Umbilical cord (tissue), 1 donor: ENCODE measurements at regions not wholly inside any gene's neighbourhood (a gene's known extent, or its start where the extent isn't known, plus 50 kb on each side); places are given as distances from the start of the nearest gene placed in this dataset.

Source experiments
- DNase-seq: peaks from one replicate; pipeline ENCODE4 v3.0.0-alpha.2; 2015; ENCODE audit warnings: low spot score

DNA sequence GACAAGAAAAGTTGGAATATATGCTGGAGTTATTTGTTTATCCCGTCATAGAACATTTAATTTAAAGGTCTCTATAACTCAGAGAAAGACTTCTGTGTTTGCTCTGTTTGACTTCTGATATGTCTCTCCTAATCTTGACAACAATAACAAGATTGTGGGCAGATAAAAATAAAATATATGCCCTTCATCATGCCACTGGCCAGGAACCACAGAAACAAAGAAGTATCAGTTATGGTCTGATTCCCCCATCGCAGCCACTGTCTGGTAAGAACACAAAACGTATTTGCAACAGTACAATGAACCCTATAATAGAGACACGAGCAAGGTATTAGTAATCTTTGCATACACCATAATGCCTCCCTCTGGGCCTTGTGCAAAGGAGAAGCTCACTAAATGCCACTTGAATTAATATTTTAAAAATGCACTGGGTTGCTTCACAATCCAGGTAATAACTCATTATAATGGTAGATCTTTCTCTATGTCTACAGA lies 1498.3 kb downstream of the CDH11 start:
- DNase-seq = no peak

DNA sequence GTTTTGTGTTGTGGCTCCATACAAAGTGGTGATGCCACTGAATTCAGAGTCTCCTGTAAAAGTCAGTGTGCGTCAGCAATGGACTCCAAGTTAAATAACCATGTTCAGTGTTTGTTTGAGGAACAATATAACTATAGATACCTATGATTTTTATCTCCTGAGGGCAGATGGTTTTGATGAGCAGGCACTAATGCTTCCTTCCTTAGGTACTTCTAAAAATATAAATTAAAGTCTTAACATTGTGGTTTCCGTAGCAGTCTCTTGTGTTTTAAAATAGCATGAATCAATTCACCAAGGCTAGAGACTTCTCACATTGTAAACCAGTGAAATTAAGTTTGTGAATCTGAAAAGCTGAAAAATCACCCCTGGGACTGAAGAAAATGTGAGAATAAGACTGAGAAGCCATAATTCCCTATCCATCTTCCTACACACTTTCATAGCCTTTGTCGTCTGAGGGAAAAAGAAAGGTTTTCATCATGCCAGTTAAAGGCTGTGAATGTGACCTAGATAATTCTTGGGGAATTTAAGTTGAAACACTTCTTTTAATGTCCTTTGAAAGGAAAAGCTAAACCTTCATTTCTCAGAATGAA lies 1502.9 kb downstream of the CDH11 start:
- no peak for DNase-seq

DNA sequence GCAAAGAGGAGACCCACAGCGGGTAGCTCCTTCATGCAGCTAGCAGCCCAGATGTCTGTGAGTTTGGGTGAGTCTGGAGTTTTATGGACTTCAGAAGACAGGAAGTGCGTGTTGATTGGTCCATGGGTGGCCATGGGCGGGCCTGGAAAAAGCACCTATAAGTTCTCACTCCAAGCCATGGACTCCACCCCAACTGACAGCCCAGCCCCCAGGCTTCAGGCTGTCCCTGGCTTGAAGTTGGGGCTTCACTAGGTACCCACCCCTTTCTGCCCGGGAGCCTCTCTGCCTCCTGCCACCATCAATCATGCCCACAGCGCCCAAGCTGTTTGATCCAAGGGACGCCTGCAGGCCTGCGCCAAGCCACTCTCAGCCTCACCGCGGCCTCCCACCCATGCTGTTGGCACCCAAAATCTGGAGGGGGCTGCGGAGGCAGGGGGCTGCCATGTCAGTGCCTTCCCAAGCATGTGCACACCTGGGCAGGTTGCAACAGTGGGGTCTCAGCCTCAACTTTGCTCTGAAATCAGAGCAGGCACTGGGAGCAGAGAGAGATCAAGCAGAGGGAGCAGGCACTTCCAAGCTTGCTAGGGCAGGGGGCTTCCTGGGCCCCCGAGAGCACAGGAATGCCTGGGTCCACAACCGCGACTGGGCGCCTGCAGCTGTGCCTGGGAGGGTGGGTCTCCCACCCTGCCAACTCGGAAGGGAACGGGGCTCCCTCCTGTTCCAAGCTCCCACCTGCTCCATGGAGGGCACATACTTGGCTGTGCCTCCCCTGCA lies 1503.7 kb downstream of the CDH11 start:
- peak; percentile 10 for DNase-seq

DNA sequence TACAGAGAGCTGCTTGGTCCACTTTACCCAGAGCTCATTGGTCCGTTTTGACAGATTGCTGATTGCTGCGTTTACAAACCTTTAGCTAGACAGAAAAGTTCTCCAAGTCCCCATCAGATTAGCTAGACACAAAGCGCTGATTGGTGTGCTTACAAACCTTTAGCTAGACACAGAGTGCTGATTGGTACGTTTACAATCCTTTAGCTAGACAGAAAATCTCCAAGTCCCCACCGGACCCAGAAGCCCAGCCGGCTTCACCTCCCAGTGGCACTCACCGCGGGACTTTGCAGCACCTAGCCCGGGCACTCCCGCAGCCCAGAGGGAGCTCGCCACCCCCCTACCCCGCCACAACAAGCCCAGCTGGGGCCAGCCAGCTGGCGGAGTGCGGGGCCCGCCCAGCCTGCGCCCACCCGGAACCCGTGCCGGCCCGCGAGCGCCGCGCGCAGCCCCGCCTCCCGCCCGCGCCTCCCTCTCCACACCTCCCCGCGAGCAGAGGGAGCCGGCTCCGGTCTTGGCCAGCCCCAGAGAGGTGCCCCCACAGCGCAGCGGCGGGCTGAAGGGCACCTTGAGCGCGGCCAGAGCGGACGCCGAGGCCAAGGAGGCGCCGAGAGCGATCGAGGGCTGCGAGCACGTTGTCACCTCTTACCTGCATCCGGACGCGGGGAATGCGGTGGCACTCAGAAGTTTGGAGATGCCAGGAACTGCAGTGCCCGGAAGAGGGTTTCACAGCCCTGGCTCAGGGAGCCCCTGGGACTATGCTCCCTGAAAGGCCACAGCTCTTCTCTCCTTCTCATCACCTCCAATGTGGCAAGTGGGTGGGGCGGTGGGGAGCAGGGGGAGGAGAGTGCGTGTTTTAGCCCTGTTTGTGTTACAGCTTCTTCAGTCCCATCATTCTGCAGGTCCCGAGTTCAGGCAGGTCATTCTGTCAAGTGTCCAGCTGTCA lies 1504.5 kb downstream of the CDH11 start:
- peak; percentile 27 for DNase-seq

DNA sequence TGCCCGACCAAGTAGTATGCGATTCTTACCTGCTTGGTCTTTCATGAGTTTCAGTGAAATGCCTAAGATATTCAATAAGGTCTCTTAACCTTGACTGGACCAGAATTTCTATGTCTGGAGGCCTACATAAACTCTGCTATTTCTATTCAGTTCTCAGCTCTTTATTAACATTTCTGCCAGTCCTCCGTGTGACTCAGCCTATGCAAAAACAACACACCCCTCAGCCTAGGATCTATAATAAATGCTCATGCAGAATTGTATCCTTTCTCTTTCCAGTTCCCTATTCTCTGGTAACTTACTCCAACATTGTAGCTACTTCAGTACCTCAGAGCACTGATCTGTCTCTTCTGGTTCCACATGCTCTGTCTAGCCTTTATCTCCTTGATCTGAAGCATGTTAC lies 1507.4 kb downstream of the CDH11 start:
- DNase-seq = peak; percentile 6

DNA sequence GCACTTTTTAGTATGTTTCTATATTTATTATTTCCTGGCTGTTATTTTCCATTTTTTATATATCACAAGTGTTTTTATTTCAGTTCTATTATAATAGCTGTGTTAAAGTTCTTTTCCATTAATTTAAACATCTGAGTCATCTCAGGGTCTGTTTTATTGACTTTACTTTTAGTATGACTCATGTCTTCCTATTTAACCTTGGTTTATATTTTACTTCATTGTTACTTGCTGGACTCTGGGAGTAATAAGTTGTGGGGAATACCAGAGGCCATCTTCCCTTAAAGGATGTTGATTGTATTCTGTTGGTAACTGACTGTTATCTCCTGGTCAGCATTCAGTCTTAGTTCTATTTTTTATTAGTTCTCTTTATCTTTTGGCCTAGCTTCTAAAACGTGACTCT lies 1508.2 kb downstream of the CDH11 start:
- no peak for DNase-seq

DNA sequence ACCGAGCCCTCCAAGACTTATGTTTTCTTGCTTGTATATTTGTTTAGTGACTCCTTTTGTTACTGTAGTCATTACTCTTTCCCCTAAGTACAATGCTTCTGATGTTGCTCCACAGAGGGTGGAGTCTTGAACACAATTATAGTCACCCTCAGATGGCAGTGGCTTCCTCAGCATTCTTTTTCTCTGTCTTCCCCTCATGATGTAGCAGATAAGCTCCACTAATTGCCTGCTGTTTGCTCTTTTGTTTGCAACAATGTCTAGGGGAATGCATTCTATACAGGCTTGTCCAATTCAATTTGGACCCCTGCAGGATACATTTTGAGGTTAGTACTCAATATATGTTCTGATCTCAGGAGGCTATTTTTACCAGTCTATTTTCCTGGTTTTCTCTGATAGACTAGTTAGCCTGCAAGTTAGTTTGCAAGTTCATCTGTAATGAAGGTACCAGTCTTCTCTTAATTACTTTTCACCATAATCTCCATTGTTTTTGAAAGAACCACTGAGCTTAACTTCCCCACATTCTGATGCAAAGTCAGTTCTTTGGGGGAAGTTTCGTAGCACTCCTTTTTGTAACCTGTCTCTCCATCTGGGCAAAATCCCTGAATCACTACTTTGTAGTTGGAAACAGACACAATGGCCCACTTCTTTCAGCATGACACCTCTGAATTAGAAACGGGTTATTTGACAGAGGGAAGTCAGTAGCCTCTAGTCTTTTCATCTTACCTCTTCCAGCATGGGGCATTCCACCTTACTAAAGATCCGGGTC lies 1509.2 kb downstream of the CDH11 start:
- no peak for DNase-seq

DNA sequence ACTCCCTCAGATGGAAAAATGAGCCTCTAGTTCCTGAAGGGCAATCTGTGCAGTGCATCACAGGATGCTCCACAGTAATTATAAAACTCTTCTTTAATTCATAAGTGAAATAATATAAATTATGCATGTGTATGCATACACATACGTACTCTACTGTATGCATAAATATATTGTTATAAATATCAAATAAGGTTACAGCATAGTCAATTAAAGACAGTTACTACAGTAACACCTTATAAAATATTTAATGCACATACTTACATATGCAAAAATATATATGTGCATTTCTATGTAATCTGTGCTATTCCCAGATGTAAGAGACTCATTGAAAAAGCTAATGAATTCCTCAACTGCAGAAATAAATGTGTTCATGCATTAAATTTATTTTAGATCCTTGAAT lies 1515.1 kb downstream of the CDH11 start:
- no peak for DNase-seq

DNA sequence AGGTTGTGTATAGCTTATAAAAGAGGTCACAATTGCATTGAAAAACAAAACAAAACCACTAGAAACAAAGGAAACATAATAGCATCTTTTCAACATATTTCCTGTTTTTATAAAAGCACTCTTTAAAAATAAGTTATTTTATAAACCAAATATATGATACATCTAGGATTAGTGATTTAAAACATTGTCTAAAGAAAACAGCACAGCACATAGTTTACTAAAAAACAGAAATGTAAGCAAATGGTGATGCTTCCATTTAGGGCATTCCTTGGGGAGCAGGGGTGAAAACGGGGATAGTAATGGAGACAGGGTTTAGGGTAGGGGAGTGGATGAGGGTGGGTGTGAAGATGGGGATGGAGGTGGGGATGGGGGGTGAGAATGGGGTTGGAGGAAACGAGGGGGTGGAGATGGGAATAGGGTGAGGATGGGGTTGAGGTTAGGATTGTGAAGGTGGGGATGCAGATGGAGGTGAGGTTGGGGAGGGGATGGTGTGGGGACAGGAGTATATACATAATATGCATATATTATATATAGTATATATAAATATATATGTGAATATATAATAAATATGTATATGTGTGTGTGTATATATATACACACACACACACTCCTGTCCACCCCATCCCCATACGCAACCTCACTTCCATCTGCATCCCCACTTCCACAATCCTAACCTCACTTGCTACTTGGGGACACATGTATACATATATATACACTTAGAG lies 1519.5 kb downstream of the CDH11 start:
- no peak for DNase-seq

DNA sequence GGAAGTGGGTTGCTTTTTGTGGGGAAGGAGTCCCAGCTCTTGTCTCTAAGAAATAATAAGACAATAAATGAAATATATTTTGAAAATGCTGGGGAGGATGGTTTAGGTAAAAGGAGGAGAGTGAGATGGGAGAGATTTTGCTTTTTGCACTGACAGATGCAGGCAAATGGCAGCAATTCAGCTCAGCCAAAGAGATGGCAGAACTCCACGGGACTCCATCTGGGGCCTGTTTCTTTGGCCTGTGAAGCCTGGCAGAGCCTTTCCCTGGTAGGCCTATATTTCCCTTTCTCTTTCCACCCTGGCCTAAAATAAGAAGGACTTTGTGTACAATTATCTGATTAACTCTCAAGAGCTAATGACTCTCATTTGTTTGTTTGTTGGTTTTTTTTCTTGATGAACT lies 1525.1 kb downstream of the CDH11 start:
- no peak for DNase-seq

DNA sequence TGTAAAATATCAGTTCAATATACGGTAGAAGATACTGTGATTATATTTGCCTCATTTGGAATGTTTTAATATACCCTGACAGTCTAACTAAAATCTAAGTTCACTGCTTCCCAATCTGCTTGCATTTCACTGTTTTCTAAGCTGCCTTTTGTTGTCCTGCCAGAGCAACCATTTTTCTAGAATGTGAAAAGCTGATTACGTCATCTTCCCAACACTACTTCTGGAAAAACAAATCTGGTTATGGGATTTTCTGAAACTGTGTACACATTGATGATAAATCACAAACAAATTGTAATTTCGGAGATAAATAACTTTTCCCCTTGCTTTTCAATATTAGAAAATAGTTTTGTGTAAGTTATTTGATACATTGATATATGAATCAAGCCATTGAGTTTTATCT lies 1529.0 kb downstream of the CDH11 start:
- no peak for DNase-seq

DNA sequence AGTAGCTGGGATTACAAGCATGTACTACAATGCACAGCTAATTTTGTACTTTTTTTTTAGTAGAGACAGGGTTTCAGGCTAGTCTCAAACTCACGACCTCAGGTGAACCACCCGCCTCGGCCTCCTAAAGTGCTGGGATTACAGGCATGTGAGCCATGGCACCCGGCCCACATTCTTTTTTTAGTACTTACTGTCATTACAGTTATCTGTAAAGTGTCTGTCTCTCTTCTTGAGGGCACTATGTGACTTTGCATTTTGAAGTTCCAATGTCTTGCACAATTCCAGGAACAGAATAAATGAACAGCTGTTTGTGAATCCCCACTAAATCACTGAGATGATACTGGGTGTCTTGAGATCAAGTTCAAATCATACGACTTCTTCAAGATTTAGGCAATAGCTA lies 1540.3 kb downstream of the CDH11 start:
- DNase-seq = peak; percentile 74

DNA sequence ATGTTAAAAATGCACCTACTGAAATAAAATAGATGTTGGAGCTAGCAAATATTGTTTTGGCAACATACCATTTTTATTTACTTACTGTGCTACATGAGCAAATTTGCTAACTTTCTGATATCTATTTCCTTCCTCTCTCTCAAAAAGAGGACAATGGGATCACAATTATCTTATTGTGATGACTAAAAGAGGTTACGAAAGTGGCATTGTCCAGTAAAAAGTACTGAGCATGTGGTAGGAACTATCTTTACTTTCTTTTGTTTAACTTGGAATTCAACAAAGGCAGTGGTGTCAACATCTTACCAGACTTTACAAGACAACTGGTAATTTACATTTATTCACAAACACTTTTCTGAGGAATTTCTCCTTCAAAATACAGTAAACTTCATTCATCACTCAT lies 1542.6 kb upstream of the CDH8 start:
- no peak for DNase-seq

DNA sequence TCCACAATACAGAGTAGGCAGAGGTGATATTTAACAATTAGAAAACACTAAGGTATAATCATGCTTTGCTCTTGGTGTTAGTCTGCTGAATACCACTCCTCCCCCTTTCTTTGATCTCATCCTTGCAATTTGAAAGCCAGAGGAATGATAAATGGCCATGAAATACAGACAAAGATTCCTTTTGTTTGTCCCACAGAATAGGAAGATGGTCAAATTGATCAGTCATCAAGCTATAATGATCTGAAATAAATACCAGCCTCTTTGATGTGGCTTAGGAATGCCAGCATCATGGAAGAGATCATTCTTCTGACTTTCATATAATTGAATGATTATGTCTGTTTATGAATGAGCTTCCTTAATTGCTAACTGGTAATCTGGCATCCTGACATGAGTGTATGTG lies 1541.7 kb upstream of the CDH8 start:
- DNase-seq = no peak

DNA sequence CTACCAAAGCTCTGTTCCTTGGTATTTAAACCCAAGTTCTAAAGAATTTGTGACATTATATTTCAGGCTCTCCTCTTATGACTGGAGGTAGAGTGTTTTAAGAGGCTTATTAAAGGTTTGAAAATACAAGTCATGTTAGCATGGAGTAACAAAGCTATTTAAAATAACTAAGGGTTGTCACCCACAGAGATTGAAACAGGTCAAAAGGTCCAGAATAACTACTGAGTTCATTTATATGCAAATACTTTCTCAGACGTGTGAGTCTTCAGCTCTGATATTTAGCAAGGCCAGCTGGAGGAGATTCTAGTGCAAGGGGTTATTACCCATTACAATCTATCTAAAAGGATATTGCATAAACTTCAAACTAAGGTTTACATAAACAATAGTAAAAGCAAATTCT lies 1538.8 kb upstream of the CDH8 start:
- no peak for DNase-seq

DNA sequence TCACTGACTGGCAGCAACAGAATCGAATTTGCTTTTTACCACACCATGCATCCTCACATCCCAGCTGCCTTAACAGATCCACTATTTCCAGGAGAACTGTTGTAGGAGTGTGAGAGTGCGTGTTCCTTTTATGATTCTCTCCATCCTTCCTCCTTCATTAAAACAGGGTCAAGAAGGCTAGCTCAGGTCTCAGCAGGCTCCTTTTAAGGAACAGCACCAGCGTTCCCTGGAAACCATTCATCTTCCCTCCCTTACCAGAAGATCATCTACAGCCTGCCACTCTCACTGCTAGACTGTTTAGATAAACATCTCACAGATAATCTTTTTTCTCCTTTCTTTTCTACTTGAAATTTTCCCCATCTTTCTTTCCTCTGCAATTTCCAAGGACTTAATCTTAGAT lies 1531.9 kb upstream of the CDH8 start:
- DNase-seq = no peak

DNA sequence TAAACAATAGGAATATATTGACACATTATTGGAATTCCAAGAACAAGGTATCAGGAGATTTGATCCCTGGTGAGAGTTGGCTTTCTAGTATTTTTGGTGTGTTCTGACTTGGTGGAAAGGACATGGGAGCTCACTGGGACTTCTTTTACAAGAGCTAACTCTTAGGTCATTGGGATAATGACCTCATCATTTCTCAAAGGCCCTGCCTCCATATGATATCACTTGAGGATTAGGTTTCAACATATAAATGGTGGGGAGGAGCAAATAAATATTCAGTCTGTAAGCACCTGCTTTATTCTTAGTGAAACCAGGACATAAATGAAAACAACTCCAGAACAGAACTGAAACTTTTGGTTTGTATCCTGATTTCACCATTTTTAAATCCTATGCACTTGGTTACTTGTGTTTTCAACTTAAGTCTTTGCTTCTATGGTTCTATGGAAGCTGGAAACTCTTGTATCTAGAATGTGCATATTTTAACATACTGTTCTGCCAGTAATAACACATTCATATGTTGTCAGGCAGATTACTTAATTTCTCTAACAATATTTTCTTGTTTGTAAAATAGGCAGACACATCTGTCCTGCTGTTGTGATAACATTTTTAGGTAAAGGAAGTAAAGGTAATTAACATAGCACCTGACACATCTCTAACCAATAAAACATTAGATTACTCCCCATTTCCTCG lies 1527.7 kb upstream of the CDH8 start:
- no peak for DNase-seq

DNA sequence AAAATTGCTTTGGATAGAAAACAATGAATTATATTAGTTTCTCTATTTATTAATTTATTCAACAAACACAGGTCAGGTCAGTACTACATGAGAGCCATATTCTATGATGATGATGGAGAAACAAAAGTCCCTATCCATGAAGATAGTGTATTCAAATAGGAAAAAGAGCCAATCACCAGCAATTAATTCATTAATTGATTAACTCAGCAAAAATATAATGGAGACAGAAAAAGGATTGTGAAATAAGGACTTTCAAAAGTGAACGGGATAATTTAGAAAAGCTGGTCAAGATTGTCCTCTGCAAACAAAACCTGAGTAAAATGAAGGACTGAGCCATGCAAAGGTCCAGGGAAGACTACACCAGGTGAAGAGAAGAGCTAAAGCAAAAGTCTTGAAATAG lies 1517.7 kb upstream of the CDH8 start:
- no peak for DNase-seq

DNA sequence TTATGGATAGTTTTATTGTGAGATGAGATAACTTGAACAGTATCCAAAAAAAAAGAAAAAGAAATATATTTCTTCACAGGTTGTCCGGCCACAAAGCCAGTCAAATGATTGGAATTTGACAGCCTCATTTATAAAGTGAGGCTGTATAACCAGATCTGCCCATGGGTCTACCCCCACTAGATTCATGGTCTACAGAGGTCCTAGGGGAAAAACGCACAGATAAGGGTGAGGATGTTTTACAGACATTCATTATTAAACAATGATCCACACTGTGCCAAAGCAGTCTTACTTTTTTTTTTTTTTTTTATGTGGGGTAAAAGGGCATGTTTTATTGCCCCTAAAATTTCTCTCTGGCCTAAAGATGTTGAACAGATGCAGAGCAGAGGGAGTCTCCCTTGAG lies 1503.0 kb upstream of the CDH8 start:
- DNase-seq = no peak

DNA sequence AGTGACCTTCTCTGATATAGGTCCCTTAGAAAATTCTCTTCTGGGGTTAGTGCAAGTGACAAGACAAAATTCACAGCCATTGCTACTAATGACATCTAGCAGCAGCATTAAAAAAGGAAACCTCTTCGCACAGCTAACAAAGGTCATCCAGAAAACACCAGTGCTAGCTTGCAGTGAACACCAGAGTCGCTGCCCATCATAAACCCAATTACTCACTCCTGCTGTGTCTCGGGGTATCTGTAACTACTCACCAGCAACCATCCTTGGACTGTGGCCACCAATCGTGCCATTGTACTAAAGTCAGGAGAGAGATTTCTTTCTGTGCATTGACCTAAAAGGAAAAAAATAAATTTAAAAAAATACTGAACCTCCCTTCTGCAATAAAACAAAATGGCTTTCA lies 1494.7 kb upstream of the CDH8 start:
- no peak for DNase-seq
